Trophoblast cell (in vitro differentiated cells and primary cell): ENCODE measurements at regions not wholly inside any gene's neighbourhood (a gene's known extent, or its start where the extent isn't known, plus 50 kb on each side); places are given as distances from the start of the nearest gene placed in this dataset.
"Not testable (repeated sequence)": the region's sequence is repeated elsewhere in the genome, so short reads cannot be mapped to it uniquely, and the experiment has no call there.

Experiments
- DNase-seq, 2 donors: peaks; one replicate each; pipeline ENCODE4 v3.0.0-alpha.2; 2016
- H2AFZ ChIP-seq: 2 replicates; pipeline ENCODE4 v1.6.1; 2013; ENCODE audit warnings: low read length, moderate library complexity, mild to moderate bottlenecking; ENCODE audit not compliant: insufficient read depth, poor library complexity
- H2AK5ac ChIP-seq: 2 replicates; pipeline ENCODE4 v1.6.1; 2013; ENCODE audit warnings: mild to moderate bottlenecking, low read length
- H2BK120ac ChIP-seq: 2 replicates; pipeline ENCODE4 v1.6.1; 2013; ENCODE audit warnings: low read length, mild to moderate bottlenecking, moderate library complexity; ENCODE audit not compliant: insufficient read depth, poor library complexity
- H2BK12ac ChIP-seq: 2 replicates; pipeline ENCODE4 v1.6.1; 2013; ENCODE audit warnings: mild to moderate bottlenecking, low read length, moderate library complexity
- H2BK5ac ChIP-seq: 2 replicates; pipeline ENCODE4 v1.6.1; 2013; ENCODE audit warnings: low read length, low read depth, moderate library complexity, mild to moderate bottlenecking; ENCODE audit not compliant: poor library complexity
- H3K14ac ChIP-seq: 2 replicates; pipeline ENCODE4 v1.6.1; 2013; ENCODE audit warnings: mild to moderate bottlenecking, low read length
- H3K18ac ChIP-seq: 2 replicates; pipeline ENCODE4 v1.6.1; 2013; ENCODE audit warnings: mild to moderate bottlenecking, low read length
- H3K23ac ChIP-seq: 2 replicates; pipeline ENCODE4 v1.6.1; 2013; ENCODE audit warnings: low read length
- H3K27ac ChIP-seq: 2 replicates; pipeline ENCODE4 v1.5.1; 2013; ENCODE audit warnings: low read depth, mild to moderate bottlenecking, inconsistent platforms, low read length, moderate library complexity
- H3K27me3 ChIP-seq: 2 replicates; pipeline ENCODE4 v1.6.1; 2013; ENCODE audit warnings: inconsistent platforms, mild to moderate bottlenecking, low read length, moderate library complexity; ENCODE audit not compliant: insufficient read depth
- H3K36me3 ChIP-seq, 2 experiments: 1 replicate in 1 of 2; 2 replicates in 1 of 2; pipeline ENCODE4 v1.6.1; 2013; ENCODE audit warnings: low read length in 2 of 2, mild to moderate bottlenecking in 2 of 2, moderate library complexity in 1 of 2; ENCODE audit not compliant: insufficient read depth in 2 of 2, control insufficient read depth in 1 of 2
- H3K4ac ChIP-seq: 2 replicates; pipeline ENCODE4 v1.6.1; 2013; ENCODE audit warnings: low read depth, mild to moderate bottlenecking, low read length, moderate library complexity
- H3K4me1 ChIP-seq, 2 experiments: 1 replicate in 1 of 2; 2 replicates in 1 of 2; pipeline ENCODE4 v1.6.1; 2013; ENCODE audit warnings: low read length in 2 of 2, mild to moderate bottlenecking in 2 of 2, moderate library complexity in 1 of 2; ENCODE audit not compliant: insufficient read depth in 2 of 2, control insufficient read depth in 1 of 2
- H3K4me2 ChIP-seq: 2 replicates; pipeline ENCODE4 v1.6.1; 2013; ENCODE audit warnings: inconsistent platforms, mild to moderate bottlenecking, low read length, moderate library complexity
- H3K4me3 ChIP-seq: 2 replicates; pipeline ENCODE4 v1.5.1; 2013; ENCODE audit warnings: mild to moderate bottlenecking, low read depth, low read length, inconsistent platforms
- H3K79me1 ChIP-seq: one replicate; pipeline ENCODE4 v1.6.1; 2013; ENCODE audit warnings: low read length
- H3K79me2 ChIP-seq: 2 replicates; pipeline ENCODE4 v1.6.1; 2013; ENCODE audit warnings: low read length, mild to moderate bottlenecking; ENCODE audit not compliant: control insufficient read depth, insufficient read depth, poor library complexity
- H3K9ac ChIP-seq: 2 replicates; pipeline ENCODE4 v1.6.1; 2013; ENCODE audit warnings: mild to moderate bottlenecking, low read length
- H3K9me3 ChIP-seq: 2 replicates; pipeline ENCODE4 v1.6.1; 2013; ENCODE audit warnings: low read depth, mild to moderate bottlenecking, control low read depth, inconsistent platforms, low read length; ENCODE audit not compliant: insufficient read depth
- H4K12ac ChIP-seq: 2 replicates; pipeline ENCODE4 v1.6.1; 2013; ENCODE audit warnings: low read depth, mild to moderate bottlenecking, low read length, moderate library complexity
- H4K8ac ChIP-seq: 2 replicates; pipeline ENCODE4 v1.6.1; 2013; ENCODE audit warnings: low read depth, mild to moderate bottlenecking, low read length, moderate library complexity
- H4K91ac ChIP-seq: one replicate; pipeline ENCODE4 v1.6.1; 2013; ENCODE audit warnings: low read depth, mild to moderate bottlenecking, low read length, moderate library complexity
- WGBS: extraction: QIAGEN DNeasy Blood & Tissue Kit; methylation state at CpG from one replicate; pipeline ENCODE4 v1.1.7; 2013; ENCODE audit warnings: missing lambda C conversion rate; ENCODE audit not compliant: insufficient read length, insufficient coverage; ENCODE audit errors: extremely low coverage; 5-methylcytosine and 5-hydroxymethylcytosine counted together

- no peak overlapping the region for H4K91ac ChIP-seq
- H3K4me3 ChIP-seq = no peak overlapping the region
- no peak overlapping the region for H4K12ac ChIP-seq
- H2BK12ac ChIP-seq = no peak overlapping the region
- H3K79me1 ChIP-seq = no peaks in the 10 kb centered on the region
- no peak overlapping the region for H3K18ac ChIP-seq
- no peak overlapping the region for H2BK120ac ChIP-seq
- no peak overlapping the region for H4K8ac ChIP-seq
- no peaks in the 10 kb centered on the region for H3K4me1 ChIP-seq
- no peak overlapping the region for H3K4ac ChIP-seq
- no peak overlapping the region for H3K14ac ChIP-seq
- H3K27ac ChIP-seq = no peak overlapping the region
- no peak overlapping the region for H2BK5ac ChIP-seq
- no peak overlapping the region for H2AK5ac ChIP-seq
- no peak overlapping the region for H2AFZ ChIP-seq
- no peaks in the 10 kb centered on the region for H3K36me3 ChIP-seq
- H3K23ac ChIP-seq = no peak overlapping the region
- no peaks in the 10 kb centered on the region for H3K79me2 ChIP-seq
- no peak overlapping the region for H3K9ac ChIP-seq
- 40% methylated on average over 1 of the region's 3 CpGs for WGBS
- H3K27me3 ChIP-seq = no peaks in the 10 kb centered on the region
- H3K4me2 ChIP-seq = no peak overlapping the region
- no peaks in the 10 kb centered on the region for H3K9me3 ChIP-seq
- DNase-seq = no peak
Measured at GRCh38 chr7:149334930-149335329, 72.9 kb downstream of the ZNF783 start.

GRCh38 chr7:149348758-149349369 lies 86.9 kb downstream of the ZNF783 start:
- no peak overlapping the region for H4K91ac ChIP-seq
- no peak overlapping the region for H3K27ac ChIP-seq
- H3K4me2 ChIP-seq = no peak overlapping the region
- DNase-seq = no peak
- no peak overlapping the region for H4K12ac ChIP-seq
- no peaks in the 10 kb centered on the region for H3K27me3 ChIP-seq
- H2BK120ac ChIP-seq = no peak overlapping the region
- H3K9ac ChIP-seq = no peak overlapping the region
- H3K79me1 ChIP-seq = no peaks in the 10 kb centered on the region
- no peak overlapping the region for H3K4ac ChIP-seq
- no peak overlapping the region for H2BK12ac ChIP-seq
- H3K4me1 ChIP-seq = no peaks in the 10 kb centered on the region
- no CpG with 5 or more reads among the region's 3 CpGs for WGBS
- no peak overlapping the region for H2BK5ac ChIP-seq
- no peaks in the 10 kb centered on the region for H3K36me3 ChIP-seq
- no peak overlapping the region for H2AFZ ChIP-seq
- no peak overlapping the region for H3K23ac ChIP-seq
- H3K9me3 ChIP-seq = peaks cover 13% of the 10 kb centered on the region
- H3K14ac ChIP-seq = no peak overlapping the region
- no peak overlapping the region for H4K8ac ChIP-seq
- H3K18ac ChIP-seq = no peak overlapping the region
- peak overlapping the region; percentile 51 for H3K4me3 ChIP-seq
- H2AK5ac ChIP-seq = no peak overlapping the region
- no peaks in the 10 kb centered on the region for H3K79me2 ChIP-seq

GRCh38 chr7:149353739-149354504 lies 91.9 kb downstream of the ZNF783 start:
- no peak overlapping the region for H2BK12ac ChIP-seq
- no peak for DNase-seq
- no peak overlapping the region for H4K12ac ChIP-seq
- H3K79me1 ChIP-seq = no peaks in the 10 kb centered on the region
- H2AK5ac ChIP-seq = no peak overlapping the region
- no peak overlapping the region for H4K91ac ChIP-seq
- no peak overlapping the region for H3K4me2 ChIP-seq
- no peak overlapping the region for H4K8ac ChIP-seq
- no peak overlapping the region for H2AFZ ChIP-seq
- H3K14ac ChIP-seq = no peak overlapping the region
- no peak overlapping the region for H3K27ac ChIP-seq
- H2BK120ac ChIP-seq = no peak overlapping the region
- no peaks in the 10 kb centered on the region for H3K79me2 ChIP-seq
- H3K4ac ChIP-seq = no peak overlapping the region
- peaks cover 14% of the 10 kb centered on the region for H3K9me3 ChIP-seq
- H3K36me3 ChIP-seq = no peaks in the 10 kb centered on the region
- H3K9ac ChIP-seq = no peak overlapping the region
- no peak overlapping the region for H3K4me3 ChIP-seq
- no CpG with 5 or more reads among the region's 6 CpGs for WGBS
- no peak overlapping the region for H3K18ac ChIP-seq
- H3K4me1 ChIP-seq = no peaks in the 10 kb centered on the region
- no peaks in the 10 kb centered on the region for H3K27me3 ChIP-seq
- no peak overlapping the region for H2BK5ac ChIP-seq
- H3K23ac ChIP-seq = no peak overlapping the region

- not testable (repeated sequence) for DNase-seq, H2BK12ac ChIP-seq, H3K4me3 ChIP-seq, H3K79me1 ChIP-seq, H2BK120ac ChIP-seq, H2AFZ ChIP-seq, H4K8ac ChIP-seq, H3K14ac ChIP-seq, H4K12ac ChIP-seq, H3K18ac ChIP-seq, H2BK5ac ChIP-seq, H3K23ac ChIP-seq, H3K9ac ChIP-seq, H2AK5ac ChIP-seq, H3K27ac ChIP-seq, H3K4ac ChIP-seq, H3K4me1 ChIP-seq, H3K27me3 ChIP-seq, H3K79me2 ChIP-seq, H4K91ac ChIP-seq, H3K36me3 ChIP-seq, H3K4me2 ChIP-seq
- no CpG with 5 or more reads among the region's 11 CpGs for WGBS
- peaks cover 16% of the 10 kb centered on the region for H3K9me3 ChIP-seq
Measured at GRCh38 chr7:149355035-149355389, 93.0 kb downstream of the ZNF783 start.
